Smooth muscle cell (in vitro differentiated cells): ENCODE measurements at regions not wholly inside any gene's neighbourhood (a gene's known extent, or its start where the extent isn't known, plus 50 kb on each side); places are given as distances from the start of the nearest gene placed in this dataset.

Experiments
- DNase-seq: peaks from one replicate; lab custom pipeline; 2025; ENCODE audit not compliant: unreplicated experiment; lab: John Stamatoyannopoulos, UW
- H2AFZ ChIP-seq: fragments of 200-600 bp; sonication (generic); 2 replicates; pipeline ENCODE4 v1.6.0; 2016; ENCODE audit warnings: antibody characterized with exemption, low read depth, mild to moderate bottlenecking
- H3F3A ChIP-seq: fragments of 200-600 bp; sonication (generic); 2 replicates; pipeline ENCODE4 v1.6.0; 2017; ENCODE audit warnings: antibody characterized with exemption, low read depth
- H3K27ac ChIP-seq: fragments of 200-600 bp; sonication (generic); 2 replicates; pipeline ENCODE4 v1.5.1; 2016; ENCODE audit warnings: low read depth, mild to moderate bottlenecking
- H3K27me3 ChIP-seq: fragments of 200-600 bp; sonication (generic); 2 replicates; pipeline ENCODE4 v1.6.1; 2016; ENCODE audit warnings: low read depth, mild to moderate bottlenecking
- H3K36me3 ChIP-seq: fragments of 200-600 bp; sonication (generic); 2 replicates; pipeline ENCODE4 v1.5.1; 2016; ENCODE audit warnings: low read depth
- H3K4me1 ChIP-seq: fragments of 200-600 bp; sonication (generic); 2 replicates; pipeline ENCODE4 v1.5.1; 2016; ENCODE audit warnings: low read depth
- H3K4me2 ChIP-seq: fragments of 200-600 bp; sonication (generic); 2 replicates; pipeline ENCODE4 v1.6.0; 2016; ENCODE audit warnings: mild to moderate bottlenecking
- H3K4me3 ChIP-seq: fragments of 200-600 bp; sonication (generic); 2 replicates; pipeline ENCODE4 v1.5.1; 2016; ENCODE audit warnings: mild to moderate bottlenecking
- H3K79me2 ChIP-seq: fragments of 200-600 bp; sonication (generic); 2 replicates; pipeline ENCODE4 v1.6.0; 2016; ENCODE audit warnings: low read depth, mild to moderate bottlenecking
- H3K9ac ChIP-seq: fragments of 200-600 bp; sonication (generic); 2 replicates; pipeline ENCODE4 v1.6.0; 2016; ENCODE audit warnings: low read depth
- H3K9me3 ChIP-seq: fragments of 200-600 bp; sonication (generic); replicated peaks from 2 replicates; pipeline ENCODE4 v1.5.1; 2016; ENCODE audit warnings: low read depth
- H4K20me1 ChIP-seq: fragments of 200-600 bp; sonication (generic); 2 replicates; pipeline ENCODE4 v1.6.0; 2016; ENCODE audit warnings: low read depth
- WGBS: methylation state at CpG from one replicate; pipeline ENCODE4 v1.1.7; 2016; ENCODE audit warnings: low lambda C conversion rate; 5-methylcytosine and 5-hydroxymethylcytosine counted together
- TF ChIP-seq, protein P1 (sequence below): fragments of 200-600 bp; sonication (generic); IDR thresholded peaks from 2 replicates; pipeline ENCODE4 v1.5.1; 2017; ENCODE audit warnings: borderline replicate concordance, mild to moderate bottlenecking, antibody characterized with exemption; ENCODE audit not compliant: insufficient read depth, poor library complexity, severe bottlenecking

DNA sequence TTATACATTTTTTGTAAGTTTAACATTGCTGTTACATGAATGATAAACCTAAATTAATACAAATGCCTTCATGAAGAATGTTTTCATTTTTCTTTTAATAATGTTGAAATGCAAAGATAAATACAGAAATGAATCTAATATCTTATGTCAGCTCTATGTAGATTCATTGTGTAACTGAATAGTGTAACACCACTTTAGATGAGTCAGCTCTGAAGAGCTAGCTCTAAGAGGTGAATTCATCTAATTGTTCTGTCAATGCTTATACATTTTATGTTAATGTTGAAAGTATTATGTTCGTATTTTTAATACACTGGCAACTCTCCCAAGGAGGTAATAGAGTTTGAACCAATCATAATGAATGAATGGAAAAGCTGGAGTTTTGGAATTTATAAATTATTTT, 146.9 kb upstream of the FMR1 start:
- TF ChIP-seq, protein P1, sequence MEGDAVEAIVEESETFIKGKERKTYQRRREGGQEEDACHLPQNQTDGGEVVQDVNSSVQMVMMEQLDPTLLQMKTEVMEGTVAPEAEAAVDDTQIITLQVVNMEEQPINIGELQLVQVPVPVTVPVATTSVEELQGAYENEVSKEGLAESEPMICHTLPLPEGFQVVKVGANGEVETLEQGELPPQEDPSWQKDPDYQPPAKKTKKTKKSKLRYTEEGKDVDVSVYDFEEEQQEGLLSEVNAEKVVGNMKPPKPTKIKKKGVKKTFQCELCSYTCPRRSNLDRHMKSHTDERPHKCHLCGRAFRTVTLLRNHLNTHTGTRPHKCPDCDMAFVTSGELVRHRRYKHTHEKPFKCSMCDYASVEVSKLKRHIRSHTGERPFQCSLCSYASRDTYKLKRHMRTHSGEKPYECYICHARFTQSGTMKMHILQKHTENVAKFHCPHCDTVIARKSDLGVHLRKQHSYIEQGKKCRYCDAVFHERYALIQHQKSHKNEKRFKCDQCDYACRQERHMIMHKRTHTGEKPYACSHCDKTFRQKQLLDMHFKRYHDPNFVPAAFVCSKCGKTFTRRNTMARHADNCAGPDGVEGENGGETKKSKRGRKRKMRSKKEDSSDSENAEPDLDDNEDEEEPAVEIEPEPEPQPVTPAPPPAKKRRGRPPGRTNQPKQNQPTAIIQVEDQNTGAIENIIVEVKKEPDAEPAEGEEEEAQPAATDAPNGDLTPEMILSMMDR = no peak
- no peaks in the 10 kb centered on the region for H4K20me1 ChIP-seq
- no peak for DNase-seq
- H3K9ac ChIP-seq = no peak overlapping the region
- H3K27ac ChIP-seq = no peak overlapping the region
- no peak overlapping the region for H3K4me3 ChIP-seq
- H3K36me3 ChIP-seq = no peaks in the 10 kb centered on the region
- 37% methylated on average over 1 of the region's 1 CpG for WGBS
- H3K4me2 ChIP-seq = no peak overlapping the region
- H3K79me2 ChIP-seq = no peaks in the 10 kb centered on the region
- H3K9me3 ChIP-seq = no peaks in the 10 kb centered on the region
- no peaks in the 10 kb centered on the region for H3F3A ChIP-seq
- no peaks in the 10 kb centered on the region for H3K27me3 ChIP-seq
- H3K4me1 ChIP-seq = no peaks in the 10 kb centered on the region
- H2AFZ ChIP-seq = no peak overlapping the region

DNA sequence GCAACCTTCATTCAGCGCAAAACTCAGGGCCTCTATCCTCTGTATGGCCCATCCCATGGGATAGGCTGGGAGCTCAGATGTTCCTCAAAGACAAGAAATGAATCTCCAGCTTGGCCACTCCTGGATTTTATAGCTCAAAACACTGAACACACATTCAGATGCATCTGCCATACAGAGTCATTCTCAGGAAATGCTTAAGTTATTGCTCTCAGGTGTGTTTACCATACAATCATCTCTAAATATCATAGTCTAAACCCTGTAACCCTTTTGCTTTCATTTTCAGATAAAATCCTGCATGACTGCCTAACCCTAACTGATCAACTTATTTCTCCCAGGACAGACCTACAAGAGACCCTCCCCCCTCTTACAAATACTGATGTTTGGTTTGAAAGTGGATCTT, 140.9 kb upstream of the FMR1 start:
- no peak for DNase-seq
- no peaks in the 10 kb centered on the region for H4K20me1 ChIP-seq
- no peak overlapping the region for H3K27ac ChIP-seq
- no peak overlapping the region for H2AFZ ChIP-seq
- WGBS = 100% methylated on average over 1 of the region's 1 CpG
- H3F3A ChIP-seq = no peaks in the 10 kb centered on the region
- no peaks in the 10 kb centered on the region for H3K36me3 ChIP-seq
- H3K4me3 ChIP-seq = no peak overlapping the region
- TF ChIP-seq, protein P1 = no peak
- no peak overlapping the region for H3K4me2 ChIP-seq
- no peaks in the 10 kb centered on the region for H3K79me2 ChIP-seq
- no peak overlapping the region for H3K9ac ChIP-seq
- no peaks in the 10 kb centered on the region for H3K27me3 ChIP-seq
- no peaks in the 10 kb centered on the region for H3K4me1 ChIP-seq
- H3K9me3 ChIP-seq = no peaks in the 10 kb centered on the region

DNA sequence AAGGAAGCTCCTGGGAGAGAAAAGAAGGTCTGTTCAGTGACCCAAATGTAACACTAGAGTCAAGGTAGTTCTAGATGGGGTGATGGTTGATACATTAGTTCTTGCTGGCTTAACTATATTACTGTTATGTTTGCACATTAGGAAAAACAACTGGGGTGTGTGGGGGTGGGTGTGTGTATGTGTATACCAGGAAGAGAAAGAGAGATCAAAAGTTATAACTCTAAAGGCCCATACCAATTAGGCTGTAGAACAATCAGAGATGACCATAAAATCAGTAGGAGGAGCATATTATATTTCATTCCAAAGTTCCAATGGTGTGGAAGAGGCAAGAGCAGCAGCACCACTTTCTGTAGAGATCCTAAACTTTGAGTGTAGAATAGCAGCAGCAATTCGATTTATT, 134.7 kb upstream of the FMR1 start:
- H3K36me3 ChIP-seq = no peaks in the 10 kb centered on the region
- no peaks in the 10 kb centered on the region for H3F3A ChIP-seq
- no peaks in the 10 kb centered on the region for H4K20me1 ChIP-seq
- no peaks in the 10 kb centered on the region for H3K27me3 ChIP-seq
- 84% methylated on average over 1 of the region's 1 CpG for WGBS
- no peak overlapping the region for H3K4me2 ChIP-seq
- H2AFZ ChIP-seq = no peak overlapping the region
- H3K4me3 ChIP-seq = no peak overlapping the region
- no peak overlapping the region for H3K27ac ChIP-seq
- no peak for DNase-seq
- TF ChIP-seq, protein P1 = no peak
- no peaks in the 10 kb centered on the region for H3K4me1 ChIP-seq
- H3K79me2 ChIP-seq = no peaks in the 10 kb centered on the region
- H3K9ac ChIP-seq = no peak overlapping the region
- H3K9me3 ChIP-seq = no peaks in the 10 kb centered on the region

DNA sequence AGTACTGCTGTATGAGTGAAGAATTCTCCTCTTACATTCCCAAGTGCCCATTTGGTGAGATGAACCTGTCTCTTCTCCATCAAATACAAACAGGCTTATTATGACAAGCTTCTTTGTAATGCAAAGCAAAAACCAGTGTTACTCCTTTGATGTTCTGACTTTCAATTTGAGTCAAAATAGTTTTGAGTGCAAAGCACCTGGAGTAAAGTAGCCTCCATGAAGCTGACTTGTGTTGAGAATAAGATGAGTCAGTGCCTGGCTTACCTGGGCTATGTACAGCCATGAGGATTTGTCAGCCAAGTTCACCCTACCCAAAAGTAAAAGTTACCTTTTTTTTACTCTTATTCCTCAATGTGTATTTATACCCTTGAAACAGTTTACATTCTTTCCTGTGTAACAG, 132.5 kb upstream of the FMR1 start:
- no peaks in the 10 kb centered on the region for H3K79me2 ChIP-seq
- no peaks in the 10 kb centered on the region for H4K20me1 ChIP-seq
- no peaks in the 10 kb centered on the region for H3K9me3 ChIP-seq
- TF ChIP-seq, protein P1 = no peak
- H3K4me2 ChIP-seq = no peak overlapping the region
- H3F3A ChIP-seq = no peaks in the 10 kb centered on the region
- no peak overlapping the region for H3K27ac ChIP-seq
- H2AFZ ChIP-seq = no peak overlapping the region
- no peak overlapping the region for H3K9ac ChIP-seq
- no peak for DNase-seq
- H3K4me1 ChIP-seq = no peaks in the 10 kb centered on the region
- no peaks in the 10 kb centered on the region for H3K27me3 ChIP-seq
- no peaks in the 10 kb centered on the region for H3K36me3 ChIP-seq
- H3K4me3 ChIP-seq = no peak overlapping the region
